HL-60 (cell line): ENCODE measurements at regions not wholly inside any gene's neighbourhood (a gene's known extent, or its start where the extent isn't known, plus 50 kb on each side); places are given as distances from the start of the nearest gene placed in this dataset.

Experiments
- DNase-seq, 2 experiments: peaks; one replicate each; pipeline ENCODE4 v3.0.0-alpha.2; 2010 to 2020; ENCODE audit warnings: low read depth in 1 of 2, low spot score in 1 of 2
- H3K27ac ChIP-seq: fragments of 250-450 bp; sonication (Bioruptor Pico); replicated peaks from 2 replicates; pipeline ENCODE4 v1.5.1; 2020; ENCODE audit warnings: mild to moderate bottlenecking, moderate library complexity
- H3K27me3 ChIP-seq: fragments of 250-450 bp; sonication (Bioruptor Pico); 2 replicates; pipeline ENCODE4 v1.5.1; 2021; ENCODE audit warnings: mild to moderate bottlenecking, moderate library complexity; ENCODE audit not compliant: insufficient read depth, poor library complexity, severe bottlenecking
- H3K4me3 ChIP-seq: replicated peaks from 2 replicates; pipeline ENCODE4 v1.5.1; 2011; ENCODE audit warnings: mild to moderate bottlenecking, control low read depth, low read length; ENCODE audit not compliant: insufficient read depth
- GABPA ChIP-seq: IDR thresholded peaks from 2 replicates; pipeline ENCODE4 v1.6.1; 2012; ENCODE audit warnings: low read depth
- POLR2AphosphoS5 ChIP-seq: IDR thresholded peaks from 2 replicates; pipeline ENCODE4 v1.6.1; 2012; ENCODE audit warnings: low read depth
- SPI1 ChIP-seq: IDR thresholded peaks from 2 replicates; pipeline ENCODE4 v1.6.1; 2012; ENCODE audit warnings: low read depth, mild to moderate bottlenecking, borderline replicate concordance
- TF ChIP-seq, protein P1 (sequence below): IDR thresholded peaks from 2 replicates; pipeline ENCODE4 v1.6.1; 2012; ENCODE audit warnings: low read depth; ENCODE audit not compliant: insufficient replicate concordance
- TF ChIP-seq, protein P2 (sequence below): IDR thresholded peaks from one replicate; pipeline ENCODE4 v1.5.1; 2011; ENCODE audit warnings: low read length, control low read depth, inconsistent platforms; ENCODE audit not compliant: insufficient read depth

DNA sequence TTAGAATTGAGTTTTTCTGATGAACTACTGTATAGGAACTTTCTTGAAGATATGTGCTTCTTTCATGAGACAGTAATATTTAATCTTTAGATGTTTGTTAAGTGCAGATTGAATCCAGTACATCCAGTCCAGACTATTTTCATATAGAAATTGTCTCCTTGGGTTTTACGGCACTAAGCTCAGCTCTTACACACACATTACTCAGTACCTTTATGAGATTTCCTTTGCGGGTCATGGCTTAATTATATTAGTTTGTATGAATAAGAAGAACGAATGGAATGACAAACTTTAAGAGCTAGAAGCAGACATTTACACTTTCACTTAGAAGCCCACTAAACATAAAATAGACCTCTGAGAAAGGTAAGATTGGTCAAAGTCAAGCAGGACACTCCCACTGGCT lies 223.3 kb upstream of the THUMPD2 start:
- Histone ChIP-seq H3K27me3 (no peaks in the 10 kb centered on the region), H3K27ac (no peak overlapping the region), H3K4me3 (no peak overlapping the region)
- TF ChIP-seq GABPA: no peak
- TF ChIP-seq, protein P1, sequence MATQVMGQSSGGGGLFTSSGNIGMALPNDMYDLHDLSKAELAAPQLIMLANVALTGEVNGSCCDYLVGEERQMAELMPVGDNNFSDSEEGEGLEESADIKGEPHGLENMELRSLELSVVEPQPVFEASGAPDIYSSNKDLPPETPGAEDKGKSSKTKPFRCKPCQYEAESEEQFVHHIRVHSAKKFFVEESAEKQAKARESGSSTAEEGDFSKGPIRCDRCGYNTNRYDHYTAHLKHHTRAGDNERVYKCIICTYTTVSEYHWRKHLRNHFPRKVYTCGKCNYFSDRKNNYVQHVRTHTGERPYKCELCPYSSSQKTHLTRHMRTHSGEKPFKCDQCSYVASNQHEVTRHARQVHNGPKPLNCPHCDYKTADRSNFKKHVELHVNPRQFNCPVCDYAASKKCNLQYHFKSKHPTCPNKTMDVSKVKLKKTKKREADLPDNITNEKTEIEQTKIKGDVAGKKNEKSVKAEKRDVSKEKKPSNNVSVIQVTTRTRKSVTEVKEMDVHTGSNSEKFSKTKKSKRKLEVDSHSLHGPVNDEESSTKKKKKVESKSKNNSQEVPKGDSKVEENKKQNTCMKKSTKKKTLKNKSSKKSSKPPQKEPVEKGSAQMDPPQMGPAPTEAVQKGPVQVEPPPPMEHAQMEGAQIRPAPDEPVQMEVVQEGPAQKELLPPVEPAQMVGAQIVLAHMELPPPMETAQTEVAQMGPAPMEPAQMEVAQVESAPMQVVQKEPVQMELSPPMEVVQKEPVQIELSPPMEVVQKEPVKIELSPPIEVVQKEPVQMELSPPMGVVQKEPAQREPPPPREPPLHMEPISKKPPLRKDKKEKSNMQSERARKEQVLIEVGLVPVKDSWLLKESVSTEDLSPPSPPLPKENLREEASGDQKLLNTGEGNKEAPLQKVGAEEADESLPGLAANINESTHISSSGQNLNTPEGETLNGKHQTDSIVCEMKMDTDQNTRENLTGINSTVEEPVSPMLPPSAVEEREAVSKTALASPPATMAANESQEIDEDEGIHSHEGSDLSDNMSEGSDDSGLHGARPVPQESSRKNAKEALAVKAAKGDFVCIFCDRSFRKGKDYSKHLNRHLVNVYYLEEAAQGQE: no peak
- TF ChIP-seq SPI1: no peak
- TF ChIP-seq POLR2AphosphoS5: no peak
- TF ChIP-seq, protein P2, sequence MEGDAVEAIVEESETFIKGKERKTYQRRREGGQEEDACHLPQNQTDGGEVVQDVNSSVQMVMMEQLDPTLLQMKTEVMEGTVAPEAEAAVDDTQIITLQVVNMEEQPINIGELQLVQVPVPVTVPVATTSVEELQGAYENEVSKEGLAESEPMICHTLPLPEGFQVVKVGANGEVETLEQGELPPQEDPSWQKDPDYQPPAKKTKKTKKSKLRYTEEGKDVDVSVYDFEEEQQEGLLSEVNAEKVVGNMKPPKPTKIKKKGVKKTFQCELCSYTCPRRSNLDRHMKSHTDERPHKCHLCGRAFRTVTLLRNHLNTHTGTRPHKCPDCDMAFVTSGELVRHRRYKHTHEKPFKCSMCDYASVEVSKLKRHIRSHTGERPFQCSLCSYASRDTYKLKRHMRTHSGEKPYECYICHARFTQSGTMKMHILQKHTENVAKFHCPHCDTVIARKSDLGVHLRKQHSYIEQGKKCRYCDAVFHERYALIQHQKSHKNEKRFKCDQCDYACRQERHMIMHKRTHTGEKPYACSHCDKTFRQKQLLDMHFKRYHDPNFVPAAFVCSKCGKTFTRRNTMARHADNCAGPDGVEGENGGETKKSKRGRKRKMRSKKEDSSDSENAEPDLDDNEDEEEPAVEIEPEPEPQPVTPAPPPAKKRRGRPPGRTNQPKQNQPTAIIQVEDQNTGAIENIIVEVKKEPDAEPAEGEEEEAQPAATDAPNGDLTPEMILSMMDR: no peak
- DNase-seq: no peak

DNA sequence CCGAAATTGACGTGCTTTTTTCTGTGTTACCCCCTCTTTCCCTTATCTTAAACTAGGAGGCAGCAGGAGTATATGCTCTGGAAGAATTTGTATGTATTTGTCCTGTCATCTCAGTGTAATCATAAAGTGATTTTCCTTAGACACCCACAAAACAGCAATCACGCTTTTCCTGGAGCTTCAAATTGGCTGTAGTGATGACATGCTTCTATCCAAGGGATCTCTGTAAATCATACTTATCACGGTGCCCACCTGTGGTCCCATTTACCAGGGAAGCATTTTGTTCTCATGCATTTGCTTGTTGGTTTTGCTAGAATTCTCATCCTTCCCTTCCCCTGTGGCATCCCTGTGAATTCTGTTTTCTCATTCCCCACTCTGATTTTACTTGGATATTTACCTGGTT lies 220.8 kb upstream of the THUMPD2 start:
- DNase-seq: no peak
- no peak overlapping the region for H3K27ac ChIP-seq
- H3K27me3 ChIP-seq: no peaks in the 10 kb centered on the region
- H3K4me3 ChIP-seq: no peak overlapping the region
- TF ChIP-seq SPI1: no peak
- TF ChIP-seq GABPA: no peak
- TF ChIP-seq, protein P1: no peak
- TF ChIP-seq POLR2AphosphoS5: no peak
- TF ChIP-seq, protein P2: no peak

DNA sequence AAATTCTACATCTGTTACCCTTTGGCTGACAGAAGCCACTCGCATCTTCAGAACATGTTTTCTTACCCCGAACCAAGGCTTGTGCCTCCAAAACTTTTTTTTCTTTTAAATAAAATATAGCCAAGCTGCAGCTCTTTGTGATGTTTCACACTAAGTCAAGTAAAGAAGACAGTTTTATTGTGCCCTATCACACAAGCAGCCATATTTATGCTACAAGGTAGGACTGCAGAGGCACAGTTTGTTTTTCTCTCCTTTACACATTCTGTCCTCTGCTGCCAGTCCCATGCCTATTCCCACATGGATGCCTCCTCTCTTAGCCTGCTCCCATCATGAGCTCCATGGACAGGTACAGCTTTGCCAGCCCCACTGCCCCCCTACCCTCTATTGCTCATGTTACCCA lies 219.6 kb upstream of the THUMPD2 start:
- DNase-seq: no peak
- Histone ChIP-seq H3K4me3 (no peak overlapping the region), H3K27ac (no peak overlapping the region), H3K27me3 (no peaks in the 10 kb centered on the region)
- TF ChIP-seq, protein P2: no peak
- TF ChIP-seq SPI1 (no peak), POLR2AphosphoS5 (no peak), GABPA (no peak)
- TF ChIP-seq, protein P1: no peak
